ENCODE measurements at regions not wholly inside any gene's neighbourhood (a gene's known extent, or its start where the extent isn't known, plus 50 kb on each side); places are given as distances from the start of the nearest gene placed in this dataset.

GRCh38 chr5:29412979-29413378 is 1780.5 kb upstream of the CDH6 start:
- Histone ChIP-seq H3K4me1 (ENCODE audit: control insufficient read depth in 2 of 3, insufficient read depth in 2 of 3, low read depth in 1 of 3, low read length in 3 of 3) (no peaks in the 10 kb centered on the region), H3K9ac (ENCODE audit: low read length in 3 of 3) (no peak overlapping the region), H3K4me3 (ENCODE audit: low read length in 3 of 3) (no peak overlapping the region), H3K9me3 (ENCODE audit: control insufficient read depth in 2 of 3, insufficient read depth in 1 of 3, low read length in 3 of 3) (no peaks in the 10 kb centered on the region), H3K27me3 (ENCODE audit: control insufficient read depth, insufficient read depth, low read length) (no peaks in the 10 kb centered on the region), H3K36me3 (ENCODE audit: control insufficient read depth in 2 of 3, insufficient read depth in 3 of 3, low read length in 3 of 3) (no peaks in the 10 kb centered on the region), H3K27ac (ENCODE audit: low read depth in 2 of 2, low read length in 2 of 2) (no peak overlapping the region)
- no peak for TF ChIP-seq CTCF (IDR thresholded peaks at IDR 0.05; ENCODE audit: borderline replicate concordance, extremely low read depth, insufficient read depth)
- no peak for DNase-seq
- intact Hi-C loops (cut with DNase I): no loop called here
- FAIRE-seq: no peak

GRCh38 chr5:29402270-29402669 is 1791.2 kb upstream of the CDH6 start:
- no peak for TF ChIP-seq CTCF (IDR thresholded peaks at IDR 0.05; ENCODE audit: borderline replicate concordance, extremely low read depth, insufficient read depth)
- H3K4me3 ChIP-seq (ENCODE audit: low read length in 3 of 3): no peak overlapping the region
- DNase-seq (no peak), FAIRE-seq (no peak)
- intact Hi-C loops (cut with DNase I): no loop called here
- H3K27ac ChIP-seq (ENCODE audit: low read depth in 2 of 2, low read length in 2 of 2): no peak overlapping the region
- H3K27me3 ChIP-seq (ENCODE audit: control insufficient read depth, insufficient read depth, low read length): no peaks in the 10 kb centered on the region
- H3K36me3 ChIP-seq (ENCODE audit: control insufficient read depth in 2 of 3, insufficient read depth in 3 of 3, low read length in 3 of 3): no peaks in the 10 kb centered on the region
- peaks cover 0 to 4% (median 0%) of the 10 kb centered on the region in 3 donors for H3K9me3 ChIP-seq (ENCODE audit: control insufficient read depth in 2 of 3, insufficient read depth in 1 of 3, low read length in 3 of 3)
- H3K9ac ChIP-seq (ENCODE audit: low read length in 3 of 3): no peak overlapping the region
- H3K4me1 ChIP-seq (ENCODE audit: control insufficient read depth in 2 of 3, insufficient read depth in 2 of 3, low read depth in 1 of 3, low read length in 3 of 3): no peaks in the 10 kb centered on the region

GRCh38 chr5:29389993-29390392 is 1803.5 kb upstream of the CDH6 start:
- TF ChIP-seq CTCF (IDR thresholded peaks at IDR 0.05; ENCODE audit: borderline replicate concordance, extremely low read depth, insufficient read depth): no peak
- H3K4me3 ChIP-seq (ENCODE audit: low read length in 3 of 3): no peak overlapping the region
- DNase-seq (no peak), FAIRE-seq (no peak)
- H3K9me3 ChIP-seq (ENCODE audit: control insufficient read depth in 2 of 3, insufficient read depth in 1 of 3, low read length in 3 of 3): no peaks in the 10 kb centered on the region
- no peak overlapping the region for H3K9ac ChIP-seq (ENCODE audit: low read length in 3 of 3)
- H3K4me1 ChIP-seq (ENCODE audit: control insufficient read depth in 2 of 3, insufficient read depth in 2 of 3, low read depth in 1 of 3, low read length in 3 of 3): no peaks in the 10 kb centered on the region
- no peak overlapping the region for H3K27ac ChIP-seq (ENCODE audit: low read depth in 2 of 2, low read length in 2 of 2)
- intact Hi-C loops (cut with DNase I): no loop called here
- H3K36me3 ChIP-seq (ENCODE audit: control insufficient read depth in 2 of 3, insufficient read depth in 3 of 3, low read length in 3 of 3): no peaks in the 10 kb centered on the region
- no peaks in the 10 kb centered on the region for H3K27me3 ChIP-seq (ENCODE audit: control insufficient read depth, insufficient read depth, low read length)

- H3K36me3 ChIP-seq (ENCODE audit: control insufficient read depth in 2 of 3, insufficient read depth in 3 of 3, low read length in 3 of 3): no peaks in the 10 kb centered on the region
- H3K4me3 ChIP-seq (ENCODE audit: low read length in 3 of 3): no peak overlapping the region
- no peak overlapping the region for H3K27ac ChIP-seq (ENCODE audit: low read depth in 2 of 2, low read length in 2 of 2)
- no peaks in the 10 kb centered on the region for H3K27me3 ChIP-seq (ENCODE audit: control insufficient read depth, insufficient read depth, low read length)
- no peaks in the 10 kb centered on the region for H3K4me1 ChIP-seq (ENCODE audit: control insufficient read depth in 2 of 3, insufficient read depth in 2 of 3, low read depth in 1 of 3, low read length in 3 of 3)
- no peak for TF ChIP-seq CTCF (IDR thresholded peaks at IDR 0.05; ENCODE audit: borderline replicate concordance, extremely low read depth, insufficient read depth)
- no peak for DNase-seq
- intact Hi-C loops (cut with DNase I): no loop called here
- no peak for FAIRE-seq
- H3K9ac ChIP-seq (ENCODE audit: low read length in 3 of 3): no peak overlapping the region
- no peaks in the 10 kb centered on the region for H3K9me3 ChIP-seq (ENCODE audit: control insufficient read depth in 2 of 3, insufficient read depth in 1 of 3, low read length in 3 of 3)
Observed at GRCh38 chr5:29387384-29387783, 1806.1 kb upstream of the CDH6 start.
